Pons (tissue), 1 donor: ENCODE measurements at regions not wholly inside any gene's neighbourhood (a gene's known extent, or its start where the extent isn't known, plus 50 kb on each side); places are given as distances from the start of the nearest gene placed in this dataset.
A peak's percentile ranks its signal among the peaks of the same experiment; 100 is the strongest.
"Not testable (repeated sequence)": the region's sequence is repeated elsewhere in the genome, so short reads cannot be mapped to it uniquely, and the experiment has no call there.

Experiments used
- DNase-seq: peaks from one replicate; pipeline ENCODE4 v3.0.0-alpha.2; 2016; ENCODE audit warnings: low spot score

- peak; percentile 22 for DNase-seq
Measured at GRCh38 chr4:27360790-27361267, 500.2 kb downstream of the STIM2 start.

GRCh38 chr4:27364509-27364908, 503.9 kb downstream of the STIM2 start:
- no peak for DNase-seq

- DNase-seq, result no peak
Measured at GRCh38 chr4:27366104-27366823, 505.6 kb downstream of the STIM2 start.

GRCh38 chr4:27368781-27369180, 508.1 kb downstream of the STIM2 start:
- DNase-seq, result no peak

GRCh38 chr4:27381815-27382214, 521.2 kb downstream of the STIM2 start:
- no peak for DNase-seq

- peak; percentile 67 for DNase-seq
Measured at GRCh38 chr4:27387711-27388110, 527.1 kb downstream of the STIM2 start.

GRCh38 chr4:27397886-27398285, 537.2 kb downstream of the STIM2 start:
- no peak for DNase-seq

GRCh38 chr4:27398631-27399310, 538.1 kb downstream of the STIM2 start:
- no peak for DNase-seq

- DNase-seq, result no peak
Measured at GRCh38 chr4:27407616-27408015, 547.0 kb downstream of the STIM2 start.

- DNase-seq, result no peak
Measured at GRCh38 chr4:27412613-27413012, 552.0 kb downstream of the STIM2 start.

GRCh38 chr4:27414887-27415731, 554.5 kb downstream of the STIM2 start:
- no peak for DNase-seq

GRCh38 chr4:27428661-27429060, 568.0 kb downstream of the STIM2 start:
- DNase-seq, result no peak

- DNase-seq, result no peak
Measured at GRCh38 chr4:27429364-27429871, 568.8 kb downstream of the STIM2 start.

GRCh38 chr4:27442146-27442545, 581.5 kb downstream of the STIM2 start:
- DNase-seq, result no peak

- DNase-seq, result not testable (repeated sequence)
Measured at GRCh38 chr4:27442661-27443060, 582.0 kb downstream of the STIM2 start.

GRCh38 chr4:27463816-27464215, 603.2 kb downstream of the STIM2 start:
- DNase-seq, result no peak

GRCh38 chr4:27467351-27467750, 606.7 kb downstream of the STIM2 start:
- DNase-seq, result no peak

GRCh38 chr4:27472364-27472763, 611.7 kb downstream of the STIM2 start:
- DNase-seq, result no peak

GRCh38 chr4:27474691-27475090, 614.0 kb downstream of the STIM2 start:
- DNase-seq, result no peak

- no peak for DNase-seq
Measured at GRCh38 chr4:27484216-27484615, 623.6 kb downstream of the STIM2 start.

- no peak for DNase-seq
Measured at GRCh38 chr4:27490315-27490714, 629.7 kb downstream of the STIM2 start.

- no peak for DNase-seq
Measured at GRCh38 chr4:27490766-27491165, 630.1 kb downstream of the STIM2 start.
